Activated CD4-positive, alpha-beta memory T cell treated with anti-CD3 and anti-CD28 coated beads for 36 hours (primary cell): ENCODE measurements at regions not wholly inside any gene's neighbourhood (a gene's known extent, or its start where the extent isn't known, plus 50 kb on each side); places are given as distances from the start of the nearest gene placed in this dataset.
A peak's percentile ranks its signal among the peaks of the same experiment; 100 is the strongest.

ENCODE experiments used
- CTCF ChIA-PET: fragments of 350-600 bp; sonication (Branson Sonifier 250); formaldehyde crosslinking; loops from one replicate; lab custom pipeline; 2021; ENCODE audit warnings: antibody characterized with exemption, inconsistent platforms; lab: Charles Lee
- POLR2A ChIA-PET: fragments of 350-600 bp; sonication (Branson Sonifier 250); formaldehyde crosslinking; loops from one replicate; lab custom pipeline; 2021; ENCODE audit warnings: antibody characterized with exemption; lab: Charles Lee
- DNase-seq: peaks from one replicate; pipeline ENCODE4 v3.0.0-alpha.2; 2020
- H3K27ac Mint-ChIP-seq: one replicate; pipeline ENCODE4 v1.8.0; 2021; ENCODE audit warnings: mixed read lengths
- H3K27me3 Mint-ChIP-seq: one replicate; pipeline ENCODE4 v1.8.0; 2021; ENCODE audit warnings: mixed read lengths
- H3K36me3 Mint-ChIP-seq: one replicate; pipeline ENCODE4 v1.8.0; 2021; ENCODE audit warnings: mixed read lengths
- H3K4me1 Mint-ChIP-seq: one replicate; pipeline ENCODE4 v1.8.0; 2021; ENCODE audit warnings: low read depth, mixed read lengths
- H3K4me3 Mint-ChIP-seq: one replicate; pipeline ENCODE4 v1.8.0; 2021; ENCODE audit warnings: mild to moderate bottlenecking, mixed read lengths
- H3K9me3 Mint-ChIP-seq: one replicate; pipeline ENCODE4 v1.8.0; 2021; ENCODE audit warnings: mixed read lengths
- intact Hi-C: fragments of 100-400 bp; cut with micrococcal nuclease; formaldehyde crosslinking; loops from one replicate; pipeline ENCODE4 v1.15.1; 2023

- peaks cover 10% of the 10 kb centered on the region for H3K4me1 Mint-ChIP-seq
- no peak for DNase-seq
- no peaks in the 10 kb centered on the region for H3K36me3 Mint-ChIP-seq
- H3K9me3 Mint-ChIP-seq = no peaks in the 10 kb centered on the region
- H3K27me3 Mint-ChIP-seq = peaks cover 11% of the 10 kb centered on the region
- ChIA-PET CTCF (interaction anchor here (0.9 to 1.3 kb wide), 4 partner anchors 12 to 188 kb away, joined by 3 to 6 read pairs (median 4); no protein-coding TSS in a partner anchor), POLR2A (no interaction called here)
- no peak overlapping the region for H3K4me3 Mint-ChIP-seq
- intact Hi-C loops = no loop called here
- no peak overlapping the region for H3K27ac Mint-ChIP-seq
These were observed 119.7 kb upstream of the SPATA13 start for GRCh38 chr13:24040835-24041234.

DNA sequence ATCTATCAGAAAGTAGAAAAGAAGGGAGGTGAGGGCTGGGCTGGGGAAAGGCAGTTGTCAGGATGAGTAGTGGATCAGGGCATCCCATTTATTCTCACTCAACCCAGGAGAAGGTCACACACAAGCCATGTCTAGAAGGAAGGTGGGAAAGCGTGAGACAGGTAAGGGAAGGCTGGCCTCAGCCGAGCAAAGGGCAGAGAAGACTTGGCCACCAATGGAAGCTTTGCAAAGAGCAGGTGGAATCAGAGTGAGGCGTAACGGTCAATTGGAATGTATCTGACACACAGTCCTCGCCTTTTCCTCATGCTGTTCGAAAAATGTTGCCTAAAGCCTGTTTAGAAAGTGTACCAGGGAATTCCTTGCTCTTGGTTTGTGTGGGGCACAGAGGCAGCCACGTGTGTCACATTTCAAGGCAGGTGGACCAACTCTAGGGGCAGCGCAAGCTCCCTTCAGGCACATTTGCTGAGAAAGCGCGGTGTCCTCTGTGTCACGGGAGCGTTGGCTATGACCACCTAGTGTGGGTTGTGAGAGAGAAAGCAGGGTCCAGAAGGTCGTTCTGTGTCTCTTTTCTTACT is 118.8 kb upstream of the SPATA13 start:
- Mint-ChIP-seq H3K4me3 (no peak overlapping the region), H3K9me3 (peaks cover 6% of the 10 kb centered on the region), H3K27me3 (peaks cover 14% of the 10 kb centered on the region), H3K27ac (no peak overlapping the region), H3K36me3 (peaks cover 2% of the 10 kb centered on the region), H3K4me1 (peaks cover 10% of the 10 kb centered on the region)
- no peak for DNase-seq
- POLR2A ChIA-PET = no interaction called here
- CTCF ChIA-PET = interaction anchor here (1.3 kb wide), 1 partner anchor 187 kb away, joined by 6 read pairs; no protein-coding TSS in a partner anchor
- intact Hi-C loops = no loop called here

GRCh38 chr13:24042710-24043440 is 117.6 kb upstream of the SPATA13 start:
- Mint-ChIP-seq H3K27ac (no peak overlapping the region), H3K27me3 (peaks cover 19% of the 10 kb centered on the region), H3K4me1 (peaks cover 10% of the 10 kb centered on the region), H3K36me3 (peaks cover 6% of the 10 kb centered on the region), H3K9me3 (peaks cover 12% of the 10 kb centered on the region), H3K4me3 (no peak overlapping the region)
- ChIA-PET CTCF (no interaction called here), POLR2A (interaction anchor here (0.7 kb wide), 1 partner anchor 107 kb away, joined by 3 read pairs; no protein-coding TSS in a partner anchor)
- no peak for DNase-seq
- intact Hi-C loops = no loop called here

DNA sequence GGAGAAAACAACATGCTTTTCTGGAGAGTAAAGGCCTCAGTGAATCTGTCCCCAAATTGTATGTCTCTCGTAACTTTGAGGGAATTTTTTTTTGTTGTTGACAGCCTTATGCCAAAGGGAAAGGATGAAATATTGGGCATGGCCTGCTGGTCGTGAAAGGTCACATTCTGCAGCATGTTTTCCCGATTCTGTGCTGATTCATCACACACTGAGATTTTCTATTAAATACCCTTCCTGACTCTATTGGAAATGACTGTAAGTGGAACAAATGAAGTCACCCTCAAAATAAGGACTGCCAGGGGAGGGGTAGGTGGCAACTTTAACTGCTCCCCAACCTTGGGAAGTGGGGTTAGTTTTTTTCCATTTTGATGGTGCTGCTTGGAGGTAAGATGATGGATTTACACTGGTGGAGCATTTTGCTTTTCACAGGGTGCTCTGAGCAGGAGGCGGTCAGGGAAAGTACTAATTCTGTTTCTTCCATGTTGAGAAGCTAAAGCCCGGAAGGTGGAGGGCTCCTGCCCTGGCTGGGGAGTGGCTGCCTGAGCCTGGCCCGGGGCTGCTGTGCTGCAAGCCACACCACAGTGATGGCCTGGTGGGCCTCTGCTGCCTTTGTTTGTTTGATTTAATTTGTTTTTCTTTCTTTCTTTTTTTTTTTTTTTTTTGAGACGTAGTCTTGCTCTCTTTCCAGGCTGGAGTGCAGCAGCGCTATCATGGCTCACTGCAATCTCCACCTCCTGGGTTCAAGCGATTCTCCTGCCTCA is 116.8 kb upstream of the SPATA13 start:
- no peak overlapping the region for H3K27ac Mint-ChIP-seq
- intact Hi-C loops = no loop called here
- H3K27me3 Mint-ChIP-seq = peaks cover 15% of the 10 kb centered on the region
- no peak overlapping the region for H3K4me3 Mint-ChIP-seq
- H3K4me1 Mint-ChIP-seq = peaks cover 7% of the 10 kb centered on the region
- ChIA-PET POLR2A (interaction anchor here (0.7 kb wide), 1 partner anchor 106 kb away, joined by 3 read pairs; no protein-coding TSS in a partner anchor), CTCF (no interaction called here)
- peaks cover 6% of the 10 kb centered on the region for H3K36me3 Mint-ChIP-seq
- peaks cover 12% of the 10 kb centered on the region for H3K9me3 Mint-ChIP-seq
- no peak for DNase-seq

DNA sequence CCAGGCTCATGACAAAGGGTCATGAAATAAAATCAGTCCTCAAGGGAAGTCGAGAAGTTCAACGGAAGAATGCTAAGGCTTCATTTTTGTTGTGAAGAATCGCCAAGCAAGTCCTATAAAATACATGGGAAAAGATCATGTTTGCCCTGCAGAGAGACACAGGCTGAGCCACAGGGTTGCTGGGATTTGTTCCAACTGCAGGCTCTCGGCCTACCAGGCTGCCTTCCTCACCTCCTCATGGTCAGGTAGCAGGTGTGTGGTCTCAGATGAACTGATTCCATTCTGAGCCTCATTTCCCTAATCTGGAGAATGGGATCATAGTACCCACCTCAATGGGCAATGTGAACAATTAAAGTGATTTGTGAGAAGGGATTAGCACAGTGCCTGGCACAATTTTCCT is 114.9 kb upstream of the SPATA13 start:
- CTCF ChIA-PET = interaction anchor here (0.7 kb wide), 1 partner anchor 17 kb away, joined by 3 read pairs; no protein-coding TSS in a partner anchor
- Mint-ChIP-seq H3K27ac (no peak overlapping the region), H3K4me1 (peaks cover 6% of the 10 kb centered on the region), H3K36me3 (peaks cover 6% of the 10 kb centered on the region), H3K4me3 (no peak overlapping the region), H3K9me3 (peaks cover 12% of the 10 kb centered on the region), H3K27me3 (peaks cover 20% of the 10 kb centered on the region)
- intact Hi-C loops = no loop called here
- POLR2A ChIA-PET = no interaction called here
- no peak for DNase-seq

DNA sequence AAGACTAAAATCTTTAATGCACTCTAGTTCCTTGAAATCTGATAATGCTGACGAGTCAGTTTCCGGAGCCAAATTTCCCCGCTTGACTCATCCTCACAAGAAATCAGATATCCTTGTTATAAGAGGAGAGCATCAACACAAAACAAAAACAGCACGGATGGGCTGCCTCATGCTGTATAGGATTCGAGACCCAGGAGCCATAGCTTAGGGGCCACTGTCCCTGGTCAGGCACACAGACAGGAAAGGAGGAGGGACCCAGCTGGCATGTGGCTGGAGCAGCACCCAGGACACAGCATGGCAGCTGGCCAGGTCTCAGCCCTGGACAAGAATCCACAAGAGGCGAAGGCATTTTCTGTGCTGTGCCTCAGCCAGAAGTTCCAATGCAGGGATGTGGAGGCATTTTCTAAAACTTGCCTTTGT is 110.2 kb upstream of the SPATA13 start:
- H3K4me3 Mint-ChIP-seq = no peak overlapping the region
- intact Hi-C loops = loop anchor here (10.0 kb wide), 1 partner anchor 74 kb away; no protein-coding TSS in a partner anchor
- POLR2A ChIA-PET = no interaction called here
- H3K9me3 Mint-ChIP-seq = peaks cover 12% of the 10 kb centered on the region
- CTCF ChIA-PET = interaction anchor here (1.2 kb wide), 1 partner anchor 178 kb away, joined by 4 read pairs; no protein-coding TSS in a partner anchor
- no peak for DNase-seq
- H3K4me1 Mint-ChIP-seq = peaks cover 4% of the 10 kb centered on the region
- no peak overlapping the region for H3K27ac Mint-ChIP-seq
- H3K36me3 Mint-ChIP-seq = peaks cover 6% of the 10 kb centered on the region
- H3K27me3 Mint-ChIP-seq = peaks cover 32% of the 10 kb centered on the region

DNA sequence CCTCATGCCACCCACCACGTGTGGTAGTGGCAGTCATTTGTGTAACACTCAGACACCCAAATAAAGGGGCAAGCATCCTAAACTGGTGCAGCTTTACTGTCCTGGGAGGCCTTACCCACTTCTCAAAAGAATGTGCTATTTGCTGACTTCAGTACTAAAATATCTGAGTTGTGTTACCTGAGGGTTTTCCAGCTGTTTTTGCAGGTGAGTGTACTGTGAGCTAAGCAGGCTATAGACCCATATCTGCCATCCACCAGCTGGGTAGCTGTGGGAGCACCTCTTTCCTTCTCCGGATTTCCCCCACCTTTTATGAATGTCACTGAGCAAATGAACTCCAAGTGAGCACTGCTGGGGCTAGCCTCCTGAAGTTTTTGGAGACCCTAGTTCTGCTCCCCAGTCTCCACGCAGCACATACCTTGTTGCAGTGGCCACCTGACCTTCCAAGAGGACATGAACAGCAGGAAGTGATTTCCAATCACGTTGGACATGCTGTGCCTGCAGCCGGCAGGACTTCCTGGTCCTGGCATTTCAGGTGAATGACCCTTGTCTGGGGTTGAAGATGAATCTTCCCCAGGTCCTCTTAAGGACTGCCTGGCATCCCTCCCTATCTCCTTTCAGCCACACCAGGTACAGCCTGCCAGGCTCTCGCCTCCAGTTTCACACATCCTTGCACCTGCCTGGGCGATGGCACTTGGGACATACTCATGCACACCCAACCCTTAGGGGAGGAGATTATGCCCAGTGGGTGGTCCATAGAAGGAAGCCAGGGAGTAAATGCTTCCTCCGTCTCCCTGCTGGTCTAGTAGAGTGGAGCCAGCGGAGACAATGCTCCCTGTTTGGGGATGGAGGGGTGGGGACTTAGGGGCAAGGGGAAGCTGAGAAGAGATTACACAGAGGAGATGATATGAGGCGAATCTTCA is 109.5 kb upstream of the SPATA13 start:
- CTCF ChIA-PET = interaction anchor here (1.2 to 6.5 kb wide), 4 partner anchors 32 to 178 kb away, joined by 3 to 67 read pairs (median 26); no protein-coding TSS in a partner anchor
- peaks cover 12% of the 10 kb centered on the region for H3K9me3 Mint-ChIP-seq
- no peak overlapping the region for H3K27ac Mint-ChIP-seq
- intact Hi-C loops = loop anchor here (10.0 kb wide), 1 partner anchor 74 kb away; no protein-coding TSS in a partner anchor
- peaks cover 4% of the 10 kb centered on the region for H3K4me1 Mint-ChIP-seq
- no peak overlapping the region for H3K4me3 Mint-ChIP-seq
- H3K27me3 Mint-ChIP-seq = peaks cover 32% of the 10 kb centered on the region
- no peak for DNase-seq
- peaks cover 6% of the 10 kb centered on the region for H3K36me3 Mint-ChIP-seq
- POLR2A ChIA-PET = no interaction called here

DNA sequence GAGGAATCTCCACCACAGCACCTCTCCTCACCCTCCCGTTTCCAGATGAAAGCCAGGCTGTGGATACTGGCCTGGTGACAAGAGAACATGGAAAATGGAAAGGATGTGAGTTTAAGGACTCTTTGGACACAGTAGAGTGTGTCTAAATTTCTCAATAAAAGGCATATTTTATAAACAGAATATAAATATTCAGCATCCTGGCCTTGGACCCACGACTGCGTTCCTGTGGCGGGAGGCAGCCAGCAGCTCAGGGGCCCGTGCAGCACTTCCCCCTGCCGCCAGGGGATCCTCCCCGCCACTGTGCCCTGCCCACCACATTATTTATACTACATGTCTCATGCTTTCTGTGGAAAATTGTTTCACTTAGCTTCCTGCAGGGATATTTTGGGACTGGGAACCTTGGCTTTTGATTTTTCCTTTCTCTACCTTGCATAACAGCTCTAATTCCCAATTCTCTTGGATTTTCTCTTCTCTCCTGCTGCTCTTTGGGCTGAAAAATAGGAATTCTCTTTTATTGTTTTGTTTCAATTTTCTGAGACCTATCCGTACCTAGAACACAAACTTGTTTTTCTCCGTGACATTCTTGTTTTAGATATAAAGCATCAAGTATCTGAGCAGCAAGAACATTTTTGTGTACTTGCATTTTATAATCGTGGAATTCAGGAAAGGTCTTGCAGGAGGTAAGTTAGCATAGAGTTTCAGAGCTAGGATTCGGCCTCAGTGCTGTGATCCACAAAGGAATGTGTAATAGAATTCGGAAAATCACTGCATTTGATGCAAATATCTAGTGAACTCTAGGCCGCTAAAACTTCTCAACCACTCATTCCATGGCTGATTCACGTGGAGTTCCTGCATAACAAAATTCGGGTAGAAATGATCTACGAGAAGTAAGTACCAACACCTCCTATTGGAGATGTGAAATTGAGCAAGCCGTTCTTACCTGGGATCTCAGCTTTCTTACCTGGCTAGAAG is 107.7 kb upstream of the SPATA13 start:
- POLR2A ChIA-PET = no interaction called here
- H3K27ac Mint-ChIP-seq = no peak overlapping the region

GRCh38 chr13:24053519-24054251 is 106.8 kb upstream of the SPATA13 start:
- H3K9me3 Mint-ChIP-seq = no peaks in the 10 kb centered on the region
- DNase-seq = peak; percentile 78
- H3K36me3 Mint-ChIP-seq = no peaks in the 10 kb centered on the region
- intact Hi-C loops = loop anchor here (1.0 to 10.0 kb wide), 4 partner anchors 43 to 175 kb away; no protein-coding TSS in a partner anchor
- H3K4me3 Mint-ChIP-seq = no peak overlapping the region
- ChIA-PET POLR2A (no interaction called here), CTCF (interaction anchor here (0.6 to 6.5 kb wide), 31 partner anchors 8 to 176 kb away, joined by 3 to 67 read pairs (median 5); partner anchors contain the start of gene SPATA13)
- H3K27me3 Mint-ChIP-seq = peaks cover 27% of the 10 kb centered on the region
- H3K27ac Mint-ChIP-seq = no peak overlapping the region
- H3K4me1 Mint-ChIP-seq = peaks cover 4% of the 10 kb centered on the region

More for the DNA sequence above, 107.7 kb upstream of the SPATA13 start:
- no peaks in the 10 kb centered on the region for H3K36me3 Mint-ChIP-seq
- no peak for DNase-seq
- intact Hi-C loops = loop anchor here (1.0 to 10.0 kb wide), 4 partner anchors 44 to 176 kb away; no protein-coding TSS in a partner anchor
- no peak overlapping the region for H3K4me3 Mint-ChIP-seq
- no peaks in the 10 kb centered on the region for H3K9me3 Mint-ChIP-seq
- H3K4me1 Mint-ChIP-seq = peaks cover 4% of the 10 kb centered on the region
- peaks cover 29% of the 10 kb centered on the region for H3K27me3 Mint-ChIP-seq
- CTCF ChIA-PET = interaction anchor here (0.6 to 6.5 kb wide), 33 partner anchors 9 to 177 kb away, joined by 3 to 67 read pairs (median 4); partner anchors contain the start of gene SPATA13
